ENCODE measurements at regions not wholly inside any gene's neighbourhood (a gene's known extent, or its start where the extent isn't known, plus 50 kb on each side); places are given as distances from the start of the nearest gene placed in this dataset.

DNA sequence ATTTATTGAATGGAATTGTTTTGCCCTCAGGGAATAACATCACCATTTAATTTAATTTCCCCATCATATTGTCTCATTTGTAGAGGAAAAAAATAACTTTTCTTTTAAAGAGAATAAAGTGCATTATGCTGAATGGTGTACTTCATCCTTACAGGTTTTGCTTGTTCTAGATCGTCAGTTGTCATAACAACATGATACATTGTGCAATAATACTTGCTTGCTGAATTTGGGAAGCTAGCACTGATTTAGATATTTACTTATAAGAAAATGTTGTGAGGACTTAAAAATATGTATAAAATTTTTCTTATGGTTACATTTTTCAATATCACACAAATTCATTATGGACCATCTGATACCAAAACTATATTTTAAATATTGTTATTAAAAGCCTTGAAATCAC, 509.0 kb upstream of the POU3F2 start (continued):
- TF ChIP-seq E2F8 (IDR thresholded peaks at IDR 0.05; ENCODE audit: low read depth, partially characterized antibody) (no peak), YY1 (IDR thresholded peaks at IDR 0.05; ENCODE audit: low read depth, low read length) (no peak), SRF (IDR thresholded peaks at IDR 0.05; ENCODE audit: low read depth in 2 of 2, low read length in 2 of 2) (no peak), MTA3 (IDR thresholded peaks at IDR 0.05; ENCODE audit: borderline replicate concordance, low read length) (no peak)

- 23% methylated on average over 2 of the region's 2 CpGs for WGBS (ENCODE audit: insufficient coverage, insufficient replicate concordance, low lambda C conversion rate, missing lambda C conversion rate)
- ATAC-seq (no peak), DNase-seq (ENCODE audit: low read depth, low spot score) (no peak), FAIRE-seq (no peak)
- no peak for TF ChIP-seq SMARCA5 (IDR thresholded peaks at IDR 0.05)
- TF ChIP-seq CHD4 (IDR thresholded peaks at IDR 0.05): no peak
- TF ChIP-seq EGR1 (IDR thresholded peaks at IDR 0.05; ENCODE audit: borderline replicate concordance in 1 of 2, low read depth in 2 of 2, low read length in 2 of 2): no peak
- TF ChIP-seq NBN (IDR thresholded peaks at IDR 0.05): no peak
- TF ChIP-seq KAT2A (conservative IDR thresholded peaks at IDR 0.05; ENCODE audit: control insufficient read depth, low read depth, low read length): no peak
- no peak overlapping the region for H2AFZ ChIP-seq (ENCODE audit: control insufficient read depth, low read depth, low read length)
- no TSS peak for BruUV-seq (replicated peaks)
- H3K27ac ChIP-seq (ENCODE audit: control insufficient read depth, insufficient read depth): no peak overlapping the region
- RAD21 ChIA-PET (ENCODE audit: unreplicated experiment): no interaction called here
- no peaks in the 10 kb centered on the region for H3K9me3 ChIP-seq (replicated peaks; ENCODE audit: control insufficient read depth, insufficient read depth, low read length)
- no peaks in the 10 kb centered on the region for H3K36me3 ChIP-seq (ENCODE audit: control insufficient read depth in 2 of 2, insufficient read depth in 2 of 2, low read length in 1 of 2)
- CTCF ChIA-PET: no interaction called here
- H4K20me1 ChIP-seq (ENCODE audit: control insufficient read depth, insufficient read depth): no peaks in the 10 kb centered on the region
- H3K9ac ChIP-seq (ENCODE audit: control insufficient read depth, insufficient read depth, low read length): no peak overlapping the region
- no peak overlapping the region for H3K4me2 ChIP-seq (ENCODE audit: control insufficient read depth, insufficient read depth)
- no peaks in the 10 kb centered on the region for H3K79me2 ChIP-seq (ENCODE audit: control insufficient read depth, insufficient read depth, low read length)
- SMC1A ChIA-PET (ENCODE audit: uncharacterized antibody, unreplicated experiment): no interaction called here
- intact Hi-C loops (cut with micrococcal nuclease; ENCODE audit: unreplicated experiment): no loop called here
- H3K27me3 ChIP-seq (replicated peaks in 1 of 2; ENCODE audit: control insufficient read depth in 2 of 2, insufficient read depth in 2 of 2, low read length in 1 of 2): no peaks in the 10 kb centered on the region; a peak in 1 of 4 replicates
- POLR2A ChIA-PET: no interaction called here
- H3K4me3 ChIP-seq: no peak overlapping the region
- H3K4me1 ChIP-seq (ENCODE audit: control insufficient read depth, insufficient read depth, low read length): no peaks in the 10 kb centered on the region
- in situ Hi-C loops (cut with MboI): no loop called here
Observed at GRCh38 chr6:98333273-98333672, 501.1 kb upstream of the POU3F2 start.

All from GM12878 (cell line).